GM18505 (cell line): ENCODE measurements at regions not wholly inside any gene's neighbourhood (a gene's known extent, or its start where the extent isn't known, plus 50 kb on each side); places are given as distances from the start of the nearest gene placed in this dataset.
"Not testable (repeated sequence)": the region's sequence is repeated elsewhere in the genome, so short reads cannot be mapped to it uniquely, and the experiment has no call there.

Experiments
- ATAC-seq: cut with Tn5 transposase; IDR thresholded peaks from one replicate; pipeline ENCODE4 v1.9.1; 2021; ENCODE audit not compliant: unreplicated experiment
- POLR2A ChIP-seq: IDR thresholded peaks from 4 replicates; pipeline ENCODE4 v1.6.1; 2011; ENCODE audit warnings: borderline replicate concordance; ENCODE audit not compliant: insufficient read depth, insufficient read length; ENCODE audit errors: extremely low read depth

DNA sequence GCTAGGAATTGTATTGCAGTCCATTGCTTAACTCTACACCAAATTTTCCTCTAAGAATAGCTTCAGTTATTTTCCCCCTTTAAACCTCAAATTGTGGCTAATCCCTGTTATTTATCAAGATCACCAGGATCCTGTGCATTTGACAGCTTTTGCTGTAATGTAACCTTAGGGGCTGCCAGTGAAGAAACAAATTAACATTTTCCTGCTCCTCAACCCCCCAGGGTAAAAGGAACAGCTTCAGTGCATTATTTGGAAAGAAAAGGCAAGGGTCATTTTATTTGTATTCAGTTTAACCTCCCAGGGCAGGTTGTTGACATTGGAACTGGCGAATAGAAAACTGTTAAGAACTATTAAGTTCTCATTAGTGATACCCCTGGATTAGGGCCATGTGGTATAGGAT lies 57.0 kb downstream of the PCDH20 start:
- no peak for ATAC-seq
- no peak for TF ChIP-seq POLR2A

DNA sequence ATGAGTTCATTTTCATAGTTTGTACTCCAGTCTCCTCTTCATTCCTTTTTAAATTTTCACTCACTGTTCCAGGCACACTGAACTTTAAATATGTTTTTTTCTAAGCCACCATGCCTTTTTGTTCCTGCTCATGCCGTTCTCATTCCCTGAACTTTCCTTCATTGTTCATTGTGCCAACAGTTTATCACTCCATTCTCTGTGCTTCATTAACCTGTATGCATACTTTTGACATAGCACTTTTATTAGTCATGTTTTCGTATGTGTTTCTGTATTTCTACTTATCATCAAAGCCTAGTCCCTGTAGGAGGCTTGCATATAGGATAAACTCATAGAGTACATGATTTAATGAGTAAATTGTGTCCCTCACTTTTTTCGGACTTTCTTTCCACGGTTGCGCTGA lies 65.3 kb downstream of the PCDH20 start:
- ATAC-seq, result no peak
- no peak for TF ChIP-seq POLR2A

DNA sequence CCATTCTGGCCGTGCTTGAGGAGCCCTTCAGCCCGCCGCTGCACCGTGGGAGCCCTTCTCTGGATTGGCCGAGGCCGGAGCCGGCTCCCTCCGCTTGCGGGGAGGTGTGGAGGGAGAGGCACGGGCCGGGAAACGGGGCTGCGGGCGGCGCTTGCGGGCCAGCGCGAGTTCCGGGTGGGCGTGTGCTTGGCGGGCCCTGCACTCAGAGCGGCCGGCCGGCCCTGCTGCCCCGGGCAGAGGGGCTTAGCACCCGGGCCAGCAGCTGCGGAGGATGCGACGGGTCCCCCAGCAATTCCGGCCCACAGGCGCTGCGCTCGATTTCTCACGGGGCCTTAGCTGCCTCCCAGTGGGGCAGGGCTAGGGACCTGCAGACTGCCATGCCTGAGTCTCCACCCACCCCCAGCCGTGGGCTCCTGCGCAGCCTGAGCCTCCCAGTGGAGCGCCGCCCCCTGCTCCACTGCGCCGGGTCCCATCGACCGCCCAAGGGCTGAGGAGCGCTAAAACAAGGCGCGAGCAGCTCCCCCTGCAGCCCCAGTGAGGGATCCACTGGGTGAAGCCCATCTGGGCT lies 76.5 kb downstream of the PCDH20 start:
- ATAC-seq, result no peak
- TF ChIP-seq POLR2A, result no peak

DNA sequence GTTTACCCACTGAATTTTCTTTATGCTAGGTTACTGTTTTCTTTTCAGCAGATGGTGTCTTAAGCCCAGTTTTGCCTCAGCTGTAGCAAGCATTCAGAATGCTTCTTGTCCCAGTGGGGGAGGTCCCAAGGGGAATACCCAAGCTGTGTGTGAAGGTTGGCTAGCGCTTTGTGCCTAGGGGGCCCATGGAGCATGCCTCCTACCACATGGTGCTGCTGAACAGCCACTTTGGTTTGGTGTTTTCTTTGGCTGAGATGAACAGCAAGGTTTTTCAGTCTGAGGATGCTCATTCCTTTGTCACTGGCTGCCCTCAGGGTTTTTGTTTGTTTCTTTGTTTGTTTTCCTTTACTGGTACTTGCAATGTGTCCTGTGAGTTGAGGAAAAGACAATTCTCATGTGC lies 99.0 kb downstream of the PCDH20 start:
- ATAC-seq, result no peak
- no peak for TF ChIP-seq POLR2A

DNA sequence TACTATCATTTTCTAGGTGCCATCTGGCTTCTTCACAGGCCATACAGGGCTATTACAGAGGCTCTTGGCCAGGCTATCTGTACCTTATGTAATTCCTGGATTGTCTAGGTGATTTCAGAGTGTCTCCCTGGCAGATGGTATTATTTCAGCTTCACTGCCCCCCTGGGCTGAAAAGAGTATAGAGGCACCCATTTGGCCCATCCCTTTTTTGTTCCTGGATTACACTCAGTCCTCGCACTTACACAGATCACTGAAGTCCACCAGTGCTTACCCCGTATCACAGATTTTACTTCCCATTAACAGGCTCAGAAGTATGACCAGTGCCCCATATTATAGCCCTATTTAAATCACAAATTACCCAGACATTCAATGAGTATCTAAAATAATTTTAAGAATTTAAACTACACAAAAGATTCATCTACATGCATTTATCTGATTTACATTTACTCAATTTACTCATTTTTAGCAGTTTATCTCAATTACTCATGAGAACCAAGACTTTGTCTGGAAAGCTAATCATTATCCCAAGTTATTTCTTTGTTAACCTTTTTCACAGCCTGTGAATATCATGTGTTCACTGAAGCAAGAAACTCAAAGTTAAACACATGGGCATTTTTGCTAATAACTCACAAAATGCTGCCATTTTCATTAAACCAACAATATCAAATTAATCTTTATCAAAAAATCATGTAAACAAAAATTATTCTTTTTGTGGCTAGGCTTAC lies 121.0 kb downstream of the PCDH20 start:
- TF ChIP-seq POLR2A, result no peak

DNA sequence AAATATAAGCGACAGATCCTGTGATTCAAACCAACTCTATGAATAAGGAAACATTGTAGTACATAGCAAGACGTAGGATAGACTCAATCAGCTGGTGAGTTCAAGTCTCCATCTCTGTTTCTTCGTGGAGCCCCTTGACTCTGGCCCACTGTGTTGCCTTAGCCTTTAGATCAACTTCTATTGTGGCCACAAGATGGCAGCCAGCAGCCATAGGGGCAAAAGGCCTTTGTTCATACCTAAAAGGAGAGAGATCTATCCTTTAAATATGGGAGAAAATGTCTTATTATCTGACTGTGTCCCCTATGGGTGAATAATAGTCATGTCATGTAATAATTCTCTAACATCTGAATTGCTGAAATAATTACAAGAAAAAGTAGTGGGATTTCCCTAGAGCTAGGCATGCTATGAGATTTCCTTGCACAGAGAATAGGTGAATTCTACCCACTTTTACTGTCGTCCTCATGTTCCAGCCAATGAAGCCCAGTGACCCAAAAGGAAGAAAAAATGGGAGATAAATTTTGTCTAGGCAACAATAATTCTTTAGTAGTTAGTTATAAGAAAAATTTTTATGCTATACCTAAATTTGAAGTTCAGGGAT lies 129.4 kb downstream of the PCDH20 start:
- ATAC-seq, result no peak
- no peak for TF ChIP-seq POLR2A

More for the DNA sequence above, 121.0 kb downstream of the PCDH20 start:
- no peak for ATAC-seq

DNA sequence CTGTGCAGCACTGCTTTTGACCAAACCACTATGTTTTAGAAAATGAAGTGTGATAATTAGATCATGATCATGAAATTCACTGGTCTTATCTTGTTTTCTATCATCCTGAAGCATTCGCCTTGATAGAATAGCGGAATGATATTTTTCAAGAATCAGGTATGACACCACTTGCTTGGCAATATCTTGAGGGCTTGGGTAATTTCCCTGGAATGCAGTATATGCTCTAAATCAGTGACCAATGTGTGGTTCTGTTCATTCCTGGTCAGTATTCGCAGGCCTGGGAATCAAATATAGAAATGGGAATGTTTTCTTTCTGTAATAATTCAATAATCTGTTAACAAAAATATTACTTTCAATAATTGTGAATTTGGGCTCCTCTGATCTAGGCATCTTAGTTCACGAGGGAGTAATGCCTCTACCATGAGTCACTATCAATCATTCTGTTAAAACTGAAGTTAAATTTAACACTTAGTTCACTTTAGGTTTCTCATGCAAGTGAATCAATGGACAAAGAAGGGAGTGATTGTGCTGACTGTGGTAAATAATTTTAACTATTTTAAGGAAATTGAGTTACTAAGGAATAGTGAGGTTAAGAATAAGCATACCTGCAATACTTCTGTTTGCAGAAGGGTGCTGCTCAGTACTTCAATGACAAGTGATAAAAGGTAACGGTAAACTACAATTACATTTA lies 137.9 kb downstream of the PCDH20 start:
- ATAC-seq, result no peak
- TF ChIP-seq POLR2A, result no peak

DNA sequence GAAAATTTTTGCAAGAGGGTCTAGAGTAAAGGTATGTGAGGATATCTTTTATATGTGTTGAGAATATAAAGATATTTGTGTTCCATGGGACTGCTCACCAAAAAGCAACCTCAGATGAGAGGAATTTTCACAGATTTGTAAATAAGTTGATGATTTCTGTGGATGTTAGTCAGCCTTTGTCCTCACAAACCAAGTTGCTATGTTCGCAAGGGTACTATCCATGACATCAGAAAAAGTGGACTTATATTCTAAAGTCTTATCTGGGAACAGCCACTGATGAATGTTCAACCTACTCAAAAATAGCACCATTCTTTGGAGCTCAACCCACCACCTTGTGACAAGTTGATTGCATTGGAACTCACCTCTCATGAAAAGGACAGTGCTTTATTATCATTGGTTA lies 138.6 kb downstream of the PCDH20 start:
- no peak for ATAC-seq
- no peak for TF ChIP-seq POLR2A

DNA sequence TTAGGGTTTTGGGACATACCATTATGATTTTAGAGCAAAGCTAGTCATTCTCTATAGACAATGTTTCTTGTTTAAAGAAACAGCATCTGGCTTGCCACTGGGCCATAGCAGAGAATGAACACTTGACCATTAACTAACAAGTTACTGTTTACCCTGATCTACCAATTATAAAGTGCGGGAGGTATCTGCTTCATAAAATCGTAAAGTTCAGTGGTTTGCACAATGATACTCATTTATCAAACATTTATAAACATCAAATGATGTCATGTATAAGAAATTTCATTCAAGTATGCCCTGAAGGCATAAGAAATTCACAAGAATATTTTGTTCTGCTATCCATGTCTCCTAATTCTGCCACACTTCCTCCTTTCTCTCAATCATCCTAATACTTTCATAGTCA lies 139.2 kb downstream of the PCDH20 start:
- TF ChIP-seq POLR2A, result no peak
- no peak for ATAC-seq

DNA sequence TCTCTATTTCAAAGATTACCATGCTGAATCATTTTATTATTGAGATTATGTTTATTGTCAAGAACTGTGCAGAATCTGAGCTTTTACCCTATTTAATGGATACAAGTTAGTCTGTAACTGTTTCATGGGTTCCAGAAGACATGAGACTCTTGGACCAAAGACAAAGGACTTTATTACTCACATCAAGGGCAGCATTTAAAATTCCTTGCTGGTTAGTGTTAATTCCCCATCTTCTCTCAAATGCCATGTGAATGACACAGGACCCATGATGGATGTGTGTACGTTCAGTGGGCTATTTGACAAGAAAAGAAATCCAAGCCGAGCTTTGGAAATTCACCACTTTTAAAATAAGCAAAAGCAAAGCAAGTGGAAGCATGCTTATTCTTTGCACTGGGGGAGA lies 139.9 kb downstream of the PCDH20 start:
- ATAC-seq, result no peak
- TF ChIP-seq POLR2A, result no peak

DNA sequence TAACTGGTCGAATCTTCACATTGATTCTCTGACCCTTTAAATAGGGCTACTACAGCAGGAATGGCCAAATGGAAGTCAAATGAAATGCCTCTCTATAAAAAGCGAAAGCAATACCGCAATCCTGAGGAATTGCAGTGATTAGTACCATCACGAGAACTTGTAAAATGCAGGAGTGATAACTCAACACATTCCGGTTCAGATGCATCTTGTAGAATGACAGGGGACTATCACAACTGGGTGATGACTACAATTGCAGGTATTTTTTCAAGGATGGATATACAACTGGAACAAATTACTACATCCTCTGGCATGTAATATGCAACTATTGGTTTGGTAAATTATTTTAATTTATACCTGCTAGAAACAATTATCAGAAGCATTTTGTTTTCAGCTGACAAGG lies 140.4 kb downstream of the PCDH20 start:
- no peak for TF ChIP-seq POLR2A
- no peak for ATAC-seq

DNA sequence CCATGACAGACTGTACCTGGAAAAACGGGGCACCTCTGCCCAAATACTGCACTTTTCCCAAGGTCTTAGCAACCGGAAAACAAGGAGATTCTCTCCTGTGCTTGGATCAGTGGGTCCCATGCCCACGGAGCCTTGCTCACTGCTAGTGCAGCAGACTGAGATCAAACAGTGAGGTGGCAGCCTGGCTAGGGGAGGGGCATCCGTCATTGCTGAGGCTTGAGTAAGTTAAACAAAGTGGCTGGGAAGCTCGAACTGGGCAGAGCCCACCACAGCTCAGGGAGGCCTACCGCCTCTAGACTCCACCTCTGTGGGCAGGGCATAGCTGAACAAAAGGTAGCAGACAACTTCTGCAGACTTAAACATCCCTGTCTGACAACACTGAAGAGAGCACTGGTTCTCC lies 148.8 kb downstream of the PCDH20 start:
- not testable (repeated sequence) for ATAC-seq

DNA sequence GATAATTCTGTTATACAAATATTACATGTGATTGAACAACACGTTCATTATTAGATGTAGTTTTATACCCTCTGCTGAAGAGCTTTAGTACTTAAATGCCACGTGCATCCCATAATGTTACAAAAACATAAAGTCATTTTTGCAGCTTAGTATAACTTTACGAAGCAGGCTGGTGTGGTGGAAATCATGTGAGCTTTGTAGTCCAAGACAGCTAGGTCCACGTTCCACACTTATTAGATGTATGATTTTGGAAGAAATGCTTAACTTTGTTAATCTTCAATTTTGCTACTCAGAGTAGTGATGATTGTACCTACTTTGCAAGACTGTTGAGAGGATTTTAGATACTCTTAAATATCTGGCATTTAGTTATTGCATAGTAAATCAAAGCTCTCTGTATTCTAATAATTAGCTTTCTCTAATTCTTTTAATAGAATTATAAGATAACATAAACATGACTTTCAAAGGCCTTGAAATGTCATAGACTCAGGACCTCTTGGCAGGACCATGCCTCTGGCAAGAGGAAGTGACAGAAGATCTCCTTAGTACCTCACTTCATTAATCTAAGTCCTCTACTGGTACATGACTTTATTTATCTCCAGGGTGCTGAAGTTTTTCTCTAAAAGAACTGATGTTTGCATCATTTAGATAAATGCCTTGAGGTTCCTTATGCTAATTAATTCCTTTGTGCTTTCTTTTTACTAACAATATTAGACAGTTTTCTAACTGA lies 153.7 kb downstream of the PCDH20 start:
- no peak for TF ChIP-seq POLR2A
- no peak for ATAC-seq
